Forelimb muscle (tissue), 1 donor: ENCODE measurements at regions not wholly inside any gene's neighbourhood (a gene's known extent, or its start where the extent isn't known, plus 50 kb on each side); places are given as distances from the start of the nearest gene placed in this dataset.
A peak's percentile ranks its signal among the peaks of the same experiment; 100 is the strongest.
"Not testable (repeated sequence)": the region's sequence is repeated elsewhere in the genome, so short reads cannot be mapped to it uniquely, and the experiment has no call there.

ENCODE experiments used
- DNase-seq: peaks from one replicate; pipeline ENCODE4 v3.0.0-alpha.2; 2013; ENCODE audit warnings: low read depth

- no peak for DNase-seq
These were observed 106.2 kb upstream of the CHORDC1 start for GRCh38 chr11:90329043-90329442.

GRCh38 chr11:90326647-90327046, 103.8 kb upstream of the CHORDC1 start:
- no peak for DNase-seq

GRCh38 chr11:90323289-90323688, 100.4 kb upstream of the CHORDC1 start:
- no peak for DNase-seq

GRCh38 chr11:90321018-90321417, 98.2 kb upstream of the CHORDC1 start:
- DNase-seq, result no peak

GRCh38 chr11:90318651-90319050, 95.8 kb upstream of the CHORDC1 start:
- DNase-seq, result no peak

GRCh38 chr11:90310210-90310609, 87.4 kb upstream of the CHORDC1 start:
- no peak for DNase-seq

GRCh38 chr11:90309693-90310092, 86.8 kb upstream of the CHORDC1 start:
- no peak for DNase-seq

GRCh38 chr11:90294526-90294925, 71.7 kb upstream of the CHORDC1 start:
- DNase-seq, result no peak

GRCh38 chr11:90294091-90294490, 71.2 kb upstream of the CHORDC1 start:
- DNase-seq, result no peak

GRCh38 chr11:90288212-90288821, 65.5 kb upstream of the CHORDC1 start:
- DNase-seq, result peak; percentile 11

- no peak for DNase-seq
These were observed 63.8 kb upstream of the CHORDC1 start for GRCh38 chr11:90286640-90287039.

- DNase-seq, result no peak
These were observed 61.3 kb upstream of the CHORDC1 start for GRCh38 chr11:90284171-90284570.

GRCh38 chr11:90282551-90283071, 59.8 kb upstream of the CHORDC1 start:
- not testable (repeated sequence) for DNase-seq

- DNase-seq, result no peak
These were observed 51.5 kb upstream of the CHORDC1 start for GRCh38 chr11:90274362-90274761.
